GM18511 (cell line): ENCODE measurements at regions not wholly inside any gene's neighbourhood (a gene's known extent, or its start where the extent isn't known, plus 50 kb on each side); places are given as distances from the start of the nearest gene placed in this dataset.

Experiments
- ATAC-seq: cut with Tn5 transposase; IDR thresholded peaks from one replicate; pipeline ENCODE4 v1.9.1; 2021; ENCODE audit warnings: mild to moderate bottlenecking, moderate library complexity; ENCODE audit not compliant: unreplicated experiment

DNA sequence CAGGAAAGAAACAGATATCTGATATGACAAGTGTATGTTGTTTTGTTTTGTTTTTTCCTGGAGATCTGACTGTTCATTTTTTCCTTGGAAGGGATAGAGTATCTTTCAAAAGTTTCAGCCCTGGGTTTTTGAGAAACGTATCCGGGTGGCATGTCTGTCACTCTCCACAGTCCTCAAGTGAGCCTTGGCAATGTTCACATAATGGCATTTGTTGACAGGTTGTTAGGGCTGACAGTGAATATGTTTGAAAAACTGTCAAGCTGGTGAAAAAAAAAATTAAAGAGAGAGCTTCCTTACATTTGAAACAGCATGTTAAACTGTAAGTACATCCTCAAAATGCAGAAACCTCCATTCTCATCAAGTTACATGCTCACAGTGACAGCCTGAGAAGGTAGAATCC is 113.0 kb upstream of the DYNLRB2 start:
- ATAC-seq, result no peak

GRCh38 chr16:80418517-80419355 is 122.1 kb upstream of the DYNLRB2 start:
- ATAC-seq, result no peak

GRCh38 chr16:80417706-80418271 is 123.0 kb upstream of the DYNLRB2 start:
- ATAC-seq, result no peak

- no peak for ATAC-seq
These were observed 132.8 kb upstream of the DYNLRB2 start for GRCh38 chr16:80408014-80408413.

DNA sequence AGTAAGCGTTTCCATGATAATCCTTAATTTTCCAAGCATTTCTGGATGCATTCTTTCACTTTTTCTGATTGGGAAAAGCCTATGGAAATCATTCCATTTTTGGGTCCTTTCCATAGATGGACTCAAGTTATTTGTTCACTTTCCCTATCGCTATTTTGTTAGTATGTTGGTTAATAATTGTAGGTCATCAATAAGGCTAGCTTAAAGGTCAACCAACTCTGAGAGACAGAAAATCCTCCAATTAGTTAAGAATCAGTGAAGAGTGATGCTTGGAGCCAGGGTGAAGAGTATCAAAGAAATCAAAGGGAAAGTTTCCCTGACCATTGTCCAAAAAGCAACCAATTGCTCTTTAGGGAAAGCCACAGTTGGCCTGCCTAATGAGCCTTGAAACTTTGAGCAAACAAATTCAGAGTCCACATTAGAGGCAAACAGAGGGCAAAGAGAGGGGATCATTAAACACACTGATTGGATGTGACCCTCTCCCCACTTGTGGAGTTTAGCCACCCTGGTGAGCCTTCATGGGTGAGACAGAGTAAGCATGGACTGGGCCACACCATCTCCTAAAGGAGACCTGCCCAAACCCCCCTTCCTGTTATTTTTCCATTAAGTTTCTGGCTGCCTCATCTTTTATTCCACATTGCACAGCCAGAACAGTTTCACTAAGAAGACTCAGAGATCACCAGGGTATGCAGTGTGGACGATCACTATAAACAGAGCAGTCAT is 133.4 kb upstream of the DYNLRB2 start:
- no peak for ATAC-seq

GRCh38 chr16:80404847-80405246 is 135.9 kb upstream of the DYNLRB2 start:
- ATAC-seq, result no peak

- ATAC-seq, result no peak
These were observed 136.9 kb upstream of the DYNLRB2 start for GRCh38 chr16:80403894-80404293.

DNA sequence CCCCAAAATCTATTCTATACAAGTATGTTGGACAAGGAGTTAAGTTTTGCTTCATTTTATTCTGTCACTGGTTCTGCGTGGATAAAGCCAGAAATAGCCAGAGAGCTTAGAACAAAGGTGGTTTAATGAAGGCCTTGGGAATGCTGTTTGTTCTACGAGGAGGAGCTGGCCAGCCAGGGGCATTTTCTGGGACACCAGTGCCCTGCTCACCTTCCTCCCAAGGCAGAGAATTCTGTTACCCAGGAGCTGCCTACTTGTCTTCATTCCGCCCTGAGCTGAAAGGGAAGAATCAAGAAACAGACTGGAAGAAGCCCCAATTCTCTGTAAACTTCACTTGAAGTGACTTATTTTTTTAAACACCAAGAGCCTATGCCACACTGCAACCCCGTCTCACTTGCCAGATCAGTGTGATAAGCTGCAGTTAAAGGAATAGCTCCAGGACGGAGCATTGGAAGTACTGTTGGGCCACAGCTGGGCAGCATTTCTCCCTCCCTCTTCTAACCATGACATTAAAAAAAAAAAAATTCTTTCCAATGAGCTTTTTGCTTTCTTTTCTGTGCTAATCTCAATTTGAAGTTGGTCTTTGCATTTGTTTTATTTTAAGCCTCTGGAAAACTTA is 149.8 kb upstream of the DYNLRB2 start:
- no peak for ATAC-seq

DNA sequence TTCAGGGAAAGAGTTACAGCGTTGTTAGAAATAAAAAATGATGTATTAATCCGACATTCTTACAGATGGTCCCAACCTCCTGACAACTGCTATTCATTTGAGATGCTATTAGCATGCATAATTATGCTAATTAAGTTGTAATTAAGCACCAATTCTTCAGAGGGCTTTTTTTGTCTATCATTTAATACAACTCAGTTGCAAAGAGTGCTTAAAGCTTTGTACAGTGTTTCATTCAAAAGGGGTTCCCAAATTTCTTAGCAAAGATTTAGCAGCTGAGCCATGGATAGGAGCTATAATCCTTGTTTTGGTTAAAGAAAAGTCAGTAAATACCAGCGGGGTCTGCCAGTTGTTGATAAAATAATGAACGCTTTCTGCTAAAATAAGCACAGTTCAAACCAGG is 150.7 kb upstream of the DYNLRB2 start:
- no peak for ATAC-seq

DNA sequence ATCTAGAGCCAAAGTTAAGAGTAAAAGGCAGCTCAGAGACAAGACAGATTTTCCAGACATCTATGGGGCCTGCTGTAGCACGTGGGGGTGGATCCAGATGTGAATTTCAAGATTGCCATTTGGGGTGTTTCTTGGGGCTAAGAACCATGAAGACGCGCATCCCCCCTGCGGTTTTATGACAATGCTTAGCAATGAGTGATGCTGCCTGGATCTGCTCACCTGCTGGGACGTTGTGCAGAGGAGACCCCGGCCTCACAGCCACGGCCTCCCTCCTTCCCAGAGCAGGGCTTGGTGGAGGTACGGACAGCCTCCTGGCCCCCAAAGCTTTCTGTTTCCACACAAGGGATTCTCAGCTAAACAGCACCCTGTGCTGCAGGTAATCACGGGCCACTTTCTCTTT is 151.5 kb upstream of the DYNLRB2 start:
- ATAC-seq, result no peak

- ATAC-seq, result no peak
These were observed 153.4 kb upstream of the DYNLRB2 start for GRCh38 chr16:80387318-80387921.

DNA sequence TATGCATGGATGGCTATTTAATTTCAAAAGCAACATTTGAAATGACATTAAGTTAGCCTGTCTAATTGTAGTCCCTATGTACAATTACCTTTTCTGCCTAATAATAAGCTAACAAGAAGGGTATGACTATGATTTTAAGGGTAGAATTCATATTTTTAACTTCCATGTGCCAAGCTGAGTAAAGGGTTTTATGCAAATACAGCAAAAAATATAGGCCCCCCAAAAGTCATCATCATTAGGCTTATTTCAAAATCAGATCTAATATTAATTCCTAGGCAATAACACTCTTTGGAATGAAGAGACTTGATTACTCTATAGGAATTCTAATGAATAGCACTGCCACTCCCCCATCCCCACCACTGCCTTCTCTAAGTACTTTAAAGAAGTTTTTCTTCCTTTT is 155.9 kb upstream of the DYNLRB2 start:
- ATAC-seq, result no peak

DNA sequence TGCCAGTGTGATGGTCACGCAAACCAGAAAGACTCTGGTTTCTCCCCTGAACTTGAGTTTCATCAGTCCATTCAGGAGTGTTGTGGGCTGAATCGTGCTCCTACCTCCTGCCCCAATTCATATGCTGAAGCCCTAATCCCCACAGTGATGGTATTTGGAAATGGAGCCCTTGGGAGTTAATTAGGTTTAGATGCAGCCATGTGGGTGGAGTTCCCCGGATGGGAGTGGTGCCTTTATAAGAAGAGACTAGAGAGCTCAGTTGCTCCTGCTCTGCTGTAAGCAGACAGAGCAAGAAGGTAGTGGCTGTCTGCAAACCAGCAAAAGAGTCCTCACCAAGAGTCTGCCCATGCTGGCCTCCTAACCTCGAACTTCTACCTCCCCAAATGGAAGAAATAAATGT is 160.3 kb upstream of the DYNLRB2 start:
- no peak for ATAC-seq

GRCh38 chr16:80377096-80377956 is 163.5 kb upstream of the DYNLRB2 start:
- ATAC-seq, result no peak

- ATAC-seq, result no peak
These were observed 164.8 kb upstream of the DYNLRB2 start for GRCh38 chr16:80375973-80376372.

DNA sequence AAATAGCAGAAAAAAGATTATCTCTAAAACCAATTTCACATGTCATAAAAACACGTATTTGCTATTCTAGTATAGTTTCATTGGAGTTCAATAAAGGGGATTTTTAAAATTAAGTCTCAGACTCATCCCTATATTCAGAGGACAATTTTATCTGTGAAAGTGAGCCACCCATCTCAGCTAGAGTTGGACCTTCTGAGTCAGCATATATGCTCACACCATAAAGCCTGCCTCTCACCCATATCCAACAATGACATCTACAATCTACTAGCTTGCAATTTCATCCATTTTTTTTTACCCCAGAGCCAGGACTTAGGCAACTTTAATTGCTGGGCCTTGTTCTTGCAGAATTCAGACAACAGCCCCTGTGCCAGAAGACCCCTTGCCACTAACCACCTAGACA is 165.3 kb upstream of the DYNLRB2 start:
- ATAC-seq, result no peak

DNA sequence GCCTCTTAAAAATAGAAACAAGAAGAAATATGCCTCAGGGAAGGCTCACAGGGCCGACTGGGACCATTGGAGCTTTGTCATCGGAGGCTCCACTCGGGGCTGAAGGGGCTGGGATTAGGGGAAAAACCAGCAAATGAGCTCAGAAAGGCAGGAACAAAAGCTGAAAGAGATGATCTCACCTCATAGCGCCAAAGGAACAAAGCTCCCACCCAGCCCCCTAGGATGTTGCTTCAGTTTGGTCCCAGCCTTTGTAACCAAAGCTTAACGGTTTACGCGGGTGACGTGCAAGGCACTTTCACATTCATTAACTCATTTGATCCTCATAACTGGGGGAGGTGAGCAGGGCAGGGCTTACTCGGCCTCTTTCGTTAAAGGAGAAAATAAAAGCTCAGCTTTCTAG is 168.5 kb upstream of the DYNLRB2 start:
- no peak for ATAC-seq

DNA sequence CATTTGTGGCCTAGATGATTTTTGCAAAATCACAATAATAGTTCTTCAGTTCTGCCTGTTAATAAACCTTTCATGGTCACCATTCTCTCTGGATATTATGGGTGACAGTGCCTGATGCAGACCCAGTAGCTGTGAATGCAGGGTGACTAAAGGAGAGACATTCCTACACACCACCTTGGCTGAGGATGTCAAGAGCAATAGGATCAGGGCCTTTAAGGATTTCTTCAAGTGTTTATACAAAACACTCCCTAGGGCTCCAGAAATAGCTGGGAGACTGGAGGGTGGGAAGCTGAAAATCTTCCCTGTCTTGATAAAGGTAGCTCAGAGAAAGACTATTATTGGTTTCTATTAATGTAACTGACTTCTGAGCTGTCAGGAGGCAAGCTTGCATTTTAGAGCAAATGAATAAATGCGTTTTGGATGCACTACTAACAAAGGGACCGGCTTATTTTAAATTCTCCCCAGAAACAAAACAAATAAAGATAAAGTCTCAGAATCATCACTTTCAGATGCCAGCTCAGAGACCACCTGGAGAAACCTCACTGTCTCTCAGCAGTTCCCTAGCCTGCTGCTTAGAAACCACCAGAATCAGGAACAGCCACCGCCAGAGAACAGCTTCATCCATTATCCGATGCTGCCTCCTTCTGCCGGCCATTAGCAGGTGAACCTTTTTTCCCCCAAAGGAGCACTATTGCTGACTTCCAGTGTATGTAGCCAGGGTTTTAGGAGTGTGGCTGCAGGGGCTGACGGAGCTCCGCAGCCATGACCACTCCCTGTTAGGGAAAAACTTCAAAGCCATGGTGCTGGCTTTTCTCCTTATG is 171.4 kb upstream of the DYNLRB2 start:
- no peak for ATAC-seq

DNA sequence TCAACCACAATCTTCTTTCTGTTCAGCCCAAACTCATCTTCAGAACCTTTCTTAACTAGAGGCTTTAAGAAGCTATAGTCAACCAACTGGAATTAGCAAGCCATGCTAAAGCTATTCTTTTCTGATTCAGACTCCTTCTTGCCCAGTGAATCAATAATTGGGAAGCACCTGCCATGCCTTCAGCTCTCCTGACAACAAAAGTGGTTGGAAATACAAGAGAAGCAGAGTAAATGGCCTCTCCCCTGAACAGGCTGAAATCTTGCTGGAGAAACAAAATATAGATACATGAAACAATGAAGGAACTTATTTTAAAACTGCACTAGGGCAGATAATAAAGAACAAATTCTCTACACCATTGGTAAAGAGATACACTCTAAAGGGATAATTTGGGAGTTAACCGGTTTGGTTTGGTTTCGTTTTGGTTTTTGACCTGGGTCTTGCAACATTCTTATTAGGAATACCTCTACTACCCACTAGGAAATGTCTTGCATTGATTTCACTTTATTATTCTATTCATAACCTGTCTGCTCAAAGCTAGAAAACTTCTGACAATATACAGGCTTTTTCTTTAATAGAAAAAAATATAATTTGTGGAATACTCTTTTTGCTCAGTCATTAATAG is 173.6 kb upstream of the DYNLRB2 start:
- no peak for ATAC-seq
